ENCODE measurements at regions not wholly inside any gene's neighbourhood (a gene's known extent, or its start where the extent isn't known, plus 50 kb on each side); places are given as distances from the start of the nearest gene placed in this dataset.

DNA sequence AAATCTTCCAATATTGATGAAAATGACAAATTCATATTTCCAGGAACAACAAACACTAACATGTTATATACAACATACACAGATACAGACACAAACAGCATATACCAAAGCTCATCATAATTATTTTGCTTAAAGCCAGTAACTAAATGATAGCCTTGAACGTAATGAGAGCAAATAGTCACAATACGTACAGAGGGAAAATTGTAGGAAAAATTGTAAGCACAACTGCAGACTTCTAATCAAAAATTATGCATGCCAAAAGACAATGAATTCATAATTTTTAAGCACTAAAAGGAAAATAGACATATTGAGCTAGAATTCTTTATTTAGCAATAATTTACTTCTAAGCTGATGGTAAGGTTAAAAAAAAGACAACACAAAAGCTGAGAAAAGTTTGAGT, 1466.9 kb upstream of the CELF2 start:
- Histone ChIP-seq H3K27ac (replicated peaks) (no peak overlapping the region), H3K4me3 (replicated peaks; ENCODE audit: insufficient read depth, low read length) (no peak overlapping the region), H3K27me3 (ENCODE audit: insufficient read depth, poor library complexity, severe bottlenecking) (no peaks in the 10 kb centered on the region)
- TF ChIP-seq POLR2AphosphoS5 (IDR thresholded peaks at IDR 0.05; ENCODE audit: low read depth) (no peak), GABPA (IDR thresholded peaks at IDR 0.05; ENCODE audit: low read depth) (no peak), REST (IDR thresholded peaks at IDR 0.05; ENCODE audit: insufficient replicate concordance, low read depth) (no peak), SPI1 (IDR thresholded peaks at IDR 0.05; ENCODE audit: borderline replicate concordance, low read depth) (no peak)
- TF ChIP-seq, protein P1, sequence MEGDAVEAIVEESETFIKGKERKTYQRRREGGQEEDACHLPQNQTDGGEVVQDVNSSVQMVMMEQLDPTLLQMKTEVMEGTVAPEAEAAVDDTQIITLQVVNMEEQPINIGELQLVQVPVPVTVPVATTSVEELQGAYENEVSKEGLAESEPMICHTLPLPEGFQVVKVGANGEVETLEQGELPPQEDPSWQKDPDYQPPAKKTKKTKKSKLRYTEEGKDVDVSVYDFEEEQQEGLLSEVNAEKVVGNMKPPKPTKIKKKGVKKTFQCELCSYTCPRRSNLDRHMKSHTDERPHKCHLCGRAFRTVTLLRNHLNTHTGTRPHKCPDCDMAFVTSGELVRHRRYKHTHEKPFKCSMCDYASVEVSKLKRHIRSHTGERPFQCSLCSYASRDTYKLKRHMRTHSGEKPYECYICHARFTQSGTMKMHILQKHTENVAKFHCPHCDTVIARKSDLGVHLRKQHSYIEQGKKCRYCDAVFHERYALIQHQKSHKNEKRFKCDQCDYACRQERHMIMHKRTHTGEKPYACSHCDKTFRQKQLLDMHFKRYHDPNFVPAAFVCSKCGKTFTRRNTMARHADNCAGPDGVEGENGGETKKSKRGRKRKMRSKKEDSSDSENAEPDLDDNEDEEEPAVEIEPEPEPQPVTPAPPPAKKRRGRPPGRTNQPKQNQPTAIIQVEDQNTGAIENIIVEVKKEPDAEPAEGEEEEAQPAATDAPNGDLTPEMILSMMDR (IDR thresholded peaks at IDR 0.05; ENCODE audit: insufficient read depth, low read length) = no peak
- DNase-seq (ENCODE audit: low read depth in 1 of 2, low spot score in 1 of 2) = no peak

DNA sequence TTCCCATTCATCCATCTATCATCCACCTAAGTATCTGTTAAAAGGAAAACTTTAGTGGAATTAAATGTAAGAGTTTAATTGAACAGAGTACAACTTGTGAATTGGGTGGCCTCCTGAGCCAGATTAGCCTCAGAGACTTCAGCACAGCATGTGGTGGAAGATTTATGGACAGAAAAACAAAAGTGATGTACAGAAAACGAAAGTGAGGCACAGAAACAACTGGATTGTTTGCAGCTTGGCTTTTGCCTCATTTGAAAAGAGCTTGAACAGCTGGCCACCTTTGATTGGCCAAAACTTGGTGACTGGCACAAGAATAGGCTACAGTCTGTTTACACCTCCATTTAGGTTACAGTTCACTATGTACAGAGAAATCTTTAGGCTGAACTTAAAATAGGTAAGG, 1463.4 kb upstream of the CELF2 start:
- H3K4me3 ChIP-seq (replicated peaks; ENCODE audit: insufficient read depth, low read length) = no peak overlapping the region
- no peak for DNase-seq (ENCODE audit: low read depth in 1 of 2, low spot score in 1 of 2)
- TF ChIP-seq GABPA (IDR thresholded peaks at IDR 0.05; ENCODE audit: low read depth) (no peak), POLR2AphosphoS5 (IDR thresholded peaks at IDR 0.05; ENCODE audit: low read depth) (no peak), REST (IDR thresholded peaks at IDR 0.05; ENCODE audit: insufficient replicate concordance, low read depth) (no peak), SPI1 (IDR thresholded peaks at IDR 0.05; ENCODE audit: borderline replicate concordance, low read depth) (no peak)
- TF ChIP-seq, protein P1 (IDR thresholded peaks at IDR 0.05; ENCODE audit: insufficient read depth, low read length) = no peak
- H3K27ac ChIP-seq (replicated peaks) = no peak overlapping the region
- no peaks in the 10 kb centered on the region for H3K27me3 ChIP-seq (ENCODE audit: insufficient read depth, poor library complexity, severe bottlenecking)

DNA sequence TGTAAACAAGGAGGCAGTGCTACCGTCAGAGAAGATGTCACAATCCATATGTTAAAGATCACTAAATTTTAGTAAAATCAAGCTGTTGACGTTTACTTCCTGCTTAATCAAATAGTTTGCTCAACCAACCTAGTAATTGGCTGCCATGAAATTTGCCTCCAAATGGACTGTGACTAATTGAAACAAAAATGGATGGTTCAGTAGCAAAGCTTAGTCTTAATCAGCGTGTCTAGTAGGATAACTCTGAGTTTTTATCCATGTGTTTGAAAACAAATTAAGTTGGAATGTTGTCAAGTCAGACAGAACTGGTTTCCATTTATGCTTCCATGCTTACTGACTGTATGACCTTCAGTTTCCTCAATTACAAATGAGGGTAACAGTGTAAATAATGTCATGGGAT, 1456.7 kb upstream of the CELF2 start:
- Histone ChIP-seq H3K27ac (replicated peaks) (no peak overlapping the region), H3K4me3 (replicated peaks; ENCODE audit: insufficient read depth, low read length) (no peak overlapping the region), H3K27me3 (ENCODE audit: insufficient read depth, poor library complexity, severe bottlenecking) (no peaks in the 10 kb centered on the region)
- no peak for DNase-seq (ENCODE audit: low read depth in 1 of 2, low spot score in 1 of 2)
- TF ChIP-seq POLR2AphosphoS5 (IDR thresholded peaks at IDR 0.05; ENCODE audit: low read depth) (no peak), SPI1 (IDR thresholded peaks at IDR 0.05; ENCODE audit: borderline replicate concordance, low read depth) (no peak), GABPA (IDR thresholded peaks at IDR 0.05; ENCODE audit: low read depth) (no peak), REST (IDR thresholded peaks at IDR 0.05; ENCODE audit: insufficient replicate concordance, low read depth) (no peak)
- TF ChIP-seq, protein P1 (IDR thresholded peaks at IDR 0.05; ENCODE audit: insufficient read depth, low read length) = no peak

Measured in HL-60 (cell line).